Skeletal muscle tissue (tissue), 3 donors: ENCODE measurements at regions not wholly inside any gene's neighbourhood (a gene's known extent, or its start where the extent isn't known, plus 50 kb on each side); places are given as distances from the start of the nearest gene placed in this dataset.

Source experiments
- H3K27ac ChIP-seq: one replicate; pipeline ENCODE4 v1.7.0; 2013; ENCODE audit warnings: mild to moderate bottlenecking, low read depth, low read length, inconsistent platforms
- H3K27me3 ChIP-seq, 3 donors: one replicate each; pipeline ENCODE4 v1.7.0; 2013; ENCODE audit warnings: low read length in 3 of 3; ENCODE audit not compliant: control insufficient read depth in 3 of 3, insufficient read depth in 3 of 3
- H3K36me3 ChIP-seq, 3 donors: one replicate each; pipeline ENCODE4 v1.7.0; 2013; ENCODE audit warnings: low read length in 3 of 3; ENCODE audit not compliant: control insufficient read depth in 3 of 3, insufficient read depth in 3 of 3
- H3K4me1 ChIP-seq, 3 donors: one replicate each; pipeline ENCODE4 v1.7.0; 2013; ENCODE audit warnings: low read length in 3 of 3, mild to moderate bottlenecking in 3 of 3; ENCODE audit not compliant: control insufficient read depth in 3 of 3, insufficient read depth in 3 of 3
- H3K4me3 ChIP-seq, 3 donors: one replicate each; pipeline ENCODE4 v1.7.0; 2013; ENCODE audit warnings: low read length in 3 of 3
- H3K9ac ChIP-seq, 3 donors: one replicate each; pipeline ENCODE4 v1.7.0; 2013; ENCODE audit warnings: low read length in 3 of 3, mild to moderate bottlenecking in 3 of 3, moderate library complexity in 2 of 3, low read depth in 1 of 3
- H3K9me3 ChIP-seq, 3 donors: one replicate each; pipeline ENCODE4 v1.7.0; 2013; ENCODE audit warnings: low read length in 3 of 3; ENCODE audit not compliant: control insufficient read depth in 3 of 3
- donor health status: Osteomylitis.

GRCh38 chr6:33936886-33937285, 133.1 kb upstream of the MLN start:
- Histone ChIP-seq H3K9ac (no peak overlapping the region), H3K27ac (no peak overlapping the region), H3K4me1 (no peaks in the 10 kb centered on the region), H3K27me3 (peaks cover 4 to 16% (median 7%) of the 10 kb centered on the region in 3 donors), H3K4me3 (no peak overlapping the region), H3K9me3 (no peaks in the 10 kb centered on the region), H3K36me3 (no peaks in the 10 kb centered on the region)

- H3K36me3 ChIP-seq, result no peaks in the 10 kb centered on the region
- no peaks in the 10 kb centered on the region for H3K4me1 ChIP-seq
- H3K27me3 ChIP-seq, result peaks cover 4 to 18% (median 7%) of the 10 kb centered on the region in 3 donors
- no peak overlapping the region for H3K4me3 ChIP-seq
- no peak overlapping the region for H3K27ac ChIP-seq
- no peaks in the 10 kb centered on the region for H3K9me3 ChIP-seq
- no peak overlapping the region for H3K9ac ChIP-seq
Observed at GRCh38 chr6:33935439-33936080, 131.8 kb upstream of the MLN start.

- H3K9ac ChIP-seq, result no peak overlapping the region
- no peaks in the 10 kb centered on the region for H3K9me3 ChIP-seq
- H3K27ac ChIP-seq, result no peak overlapping the region
- H3K4me1 ChIP-seq, result peaks cover 0 to 2% (median 0%) of the 10 kb centered on the region in 3 donors
- no peak overlapping the region for H3K4me3 ChIP-seq
- H3K36me3 ChIP-seq, result no peaks in the 10 kb centered on the region
- H3K27me3 ChIP-seq, result peaks cover 4 to 18% (median 7%) of the 10 kb centered on the region in 3 donors
Observed at GRCh38 chr6:33934731-33935270, 131.0 kb upstream of the MLN start.

- Histone ChIP-seq H3K27ac (no peak overlapping the region), H3K36me3 (no peaks in the 10 kb centered on the region), H3K9me3 (no peaks in the 10 kb centered on the region), H3K4me1 (peaks cover 0 to 6% (median 4%) of the 10 kb centered on the region in 3 donors), H3K9ac (no peak overlapping the region), H3K27me3 (peaks cover 4 to 18% (median 7%) of the 10 kb centered on the region in 3 donors), H3K4me3 (no peak overlapping the region)
Observed at GRCh38 chr6:33933101-33933500, 129.3 kb upstream of the MLN start.

GRCh38 chr6:33931799-33932198, 128.0 kb upstream of the MLN start:
- peaks cover 4 to 18% (median 6%) of the 10 kb centered on the region in 3 donors for H3K27me3 ChIP-seq
- peaks cover 0 to 6% (median 6%) of the 10 kb centered on the region in 3 donors for H3K4me1 ChIP-seq
- H3K36me3 ChIP-seq, result no peaks in the 10 kb centered on the region
- no peak overlapping the region for H3K27ac ChIP-seq
- H3K4me3 ChIP-seq, result no peak overlapping the region
- no peak overlapping the region for H3K9ac ChIP-seq
- no peaks in the 10 kb centered on the region for H3K9me3 ChIP-seq

- H3K9me3 ChIP-seq, result no peaks in the 10 kb centered on the region
- H3K27ac ChIP-seq, result no peak overlapping the region
- H3K9ac ChIP-seq, result no peak overlapping the region
- H3K36me3 ChIP-seq, result no peaks in the 10 kb centered on the region
- H3K4me1 ChIP-seq, result peaks cover 0 to 6% (median 6%) of the 10 kb centered on the region in 3 donors
- no peak overlapping the region for H3K4me3 ChIP-seq
- peaks cover 0 to 7% (median 4%) of the 10 kb centered on the region in 3 donors for H3K27me3 ChIP-seq
Observed at GRCh38 chr6:33929575-33930288, 125.9 kb upstream of the MLN start.

- no peak overlapping the region for H3K27ac ChIP-seq
- no peaks in the 10 kb centered on the region for H3K36me3 ChIP-seq
- no peak overlapping the region for H3K4me3 ChIP-seq
- peaks cover 0 to 6% (median 6%) of the 10 kb centered on the region in 3 donors for H3K4me1 ChIP-seq
- H3K27me3 ChIP-seq, result peaks cover 4 to 8% (median 5%) of the 10 kb centered on the region in 3 donors
- H3K9ac ChIP-seq, result no peak overlapping the region
- no peaks in the 10 kb centered on the region for H3K9me3 ChIP-seq
Observed at GRCh38 chr6:33927616-33928015, 123.8 kb upstream of the MLN start.

- peaks cover 0 to 6% (median 6%) of the 10 kb centered on the region in 3 donors for H3K4me1 ChIP-seq
- no peaks in the 10 kb centered on the region for H3K36me3 ChIP-seq
- H3K9ac ChIP-seq, result no peak overlapping the region
- H3K27ac ChIP-seq, result no peak overlapping the region
- H3K9me3 ChIP-seq, result no peaks in the 10 kb centered on the region
- H3K4me3 ChIP-seq, result no peak overlapping the region
- peaks cover 2 to 8% (median 5%) of the 10 kb centered on the region in 3 donors for H3K27me3 ChIP-seq
Observed at GRCh38 chr6:33927112-33927511, 123.3 kb upstream of the MLN start.

GRCh38 chr6:33926451-33926850, 122.6 kb upstream of the MLN start:
- H3K36me3 ChIP-seq, result no peaks in the 10 kb centered on the region
- H3K27ac ChIP-seq, result no peak overlapping the region
- H3K27me3 ChIP-seq, result peaks cover 0 to 8% (median 5%) of the 10 kb centered on the region in 3 donors
- peaks cover 0 to 6% (median 6%) of the 10 kb centered on the region in 3 donors for H3K4me1 ChIP-seq
- no peak overlapping the region for H3K4me3 ChIP-seq
- H3K9me3 ChIP-seq, result no peaks in the 10 kb centered on the region
- no peak overlapping the region for H3K9ac ChIP-seq

GRCh38 chr6:33925936-33926335, 122.1 kb upstream of the MLN start:
- peaks cover 0 to 5% (median 3%) of the 10 kb centered on the region in 3 donors for H3K27me3 ChIP-seq
- H3K4me3 ChIP-seq, result no peak overlapping the region
- no peaks in the 10 kb centered on the region for H3K36me3 ChIP-seq
- no peak overlapping the region for H3K27ac ChIP-seq
- H3K9me3 ChIP-seq, result no peaks in the 10 kb centered on the region
- peaks cover 0 to 6% (median 6%) of the 10 kb centered on the region in 3 donors for H3K4me1 ChIP-seq
- H3K9ac ChIP-seq, result no peak overlapping the region
